ENCODE measurements at regions not wholly inside any gene's neighbourhood (a gene's known extent, or its start where the extent isn't known, plus 50 kb on each side); places are given as distances from the start of the nearest gene placed in this dataset.

DNA sequence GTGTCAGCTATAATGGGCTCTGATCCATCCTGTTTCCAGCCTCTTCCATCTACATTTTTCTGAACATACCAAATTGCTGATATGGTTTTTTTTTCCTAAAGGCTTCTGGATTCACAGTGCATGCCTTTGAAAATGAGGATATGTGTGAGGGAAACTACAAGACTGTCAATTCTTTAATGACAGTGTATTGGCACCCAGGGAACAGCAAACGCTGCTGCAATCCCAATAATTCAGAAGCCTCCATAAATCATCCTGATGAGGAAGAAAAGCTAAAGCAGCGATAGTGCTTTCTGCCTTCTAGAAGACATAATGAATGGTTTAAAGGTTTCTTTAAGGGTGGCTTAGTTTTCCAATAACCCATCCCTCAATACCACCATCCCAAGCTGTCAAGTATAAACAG lies 304.5 kb upstream of the PKDCC start:
- Histone ChIP-seq H3K27ac (ENCODE audit: low read depth in 1 of 2, low read length in 2 of 2) (no peak overlapping the region), H3K27me3 (ENCODE audit: control insufficient read depth in 4 of 4, insufficient read depth in 4 of 4, low read length in 3 of 4) (no peaks in the 10 kb centered on the region), H3K36me3 (ENCODE audit: control insufficient read depth in 4 of 4, insufficient read depth in 3 of 4, low read depth in 1 of 4, low read length in 3 of 4) (no peaks in the 10 kb centered on the region), H3K4me3 (ENCODE audit: low read depth in 1 of 3, low read length in 3 of 3) (no peak overlapping the region), H3K4me1 (ENCODE audit: control insufficient read depth in 4 of 4, insufficient read depth in 4 of 4, low read length in 3 of 4) (peaks cover 0 to 7% (median 0%) of the 10 kb centered on the region in 4 donors), H3K9ac (ENCODE audit: low read depth in 1 of 2, low read length in 2 of 2) (no peak overlapping the region), H3K9me3 (ENCODE audit: control insufficient read depth in 4 of 4, low read length in 3 of 4) (no peaks in the 10 kb centered on the region)
- WGBS: 81% methylated on average over 2 of the region's 2 CpGs
- TF ChIP-seq YY1 (IDR thresholded peaks at IDR 0.05) (no peak), EGR1 (IDR thresholded peaks at IDR 0.05; ENCODE audit: low read depth in 2 of 2) (no peak), FOXA1 (IDR thresholded peaks at IDR 0.05) (no peak), NR2F2 (IDR thresholded peaks at IDR 0.05) (no peak), GABPA (IDR thresholded peaks at IDR 0.05 in 1 of 2, conservative IDR thresholded peaks at IDR 0.05 in 1 of 2) (no peak), JUND (IDR thresholded peaks at IDR 0.05) (no peak), HNF4A (conservative IDR thresholded peaks at IDR 0.05) (no peak), TAF1 (conservative IDR thresholded peaks at IDR 0.05) (no peak), FOXA2 (IDR thresholded peaks at IDR 0.05) (no peak), RXRA (IDR thresholded peaks at IDR 0.05) (no peak), SP1 (IDR thresholded peaks at IDR 0.05) (no peak), HNF4G (IDR thresholded peaks at IDR 0.05) (no peak)
- TF ChIP-seq, protein P1, sequence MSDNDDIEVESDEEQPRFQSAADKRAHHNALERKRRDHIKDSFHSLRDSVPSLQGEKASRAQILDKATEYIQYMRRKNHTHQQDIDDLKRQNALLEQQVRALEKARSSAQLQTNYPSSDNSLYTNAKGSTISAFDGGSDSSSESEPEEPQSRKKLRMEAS (IDR thresholded peaks at IDR 0.05): no peak
- TF ChIP-seq, protein P2, sequence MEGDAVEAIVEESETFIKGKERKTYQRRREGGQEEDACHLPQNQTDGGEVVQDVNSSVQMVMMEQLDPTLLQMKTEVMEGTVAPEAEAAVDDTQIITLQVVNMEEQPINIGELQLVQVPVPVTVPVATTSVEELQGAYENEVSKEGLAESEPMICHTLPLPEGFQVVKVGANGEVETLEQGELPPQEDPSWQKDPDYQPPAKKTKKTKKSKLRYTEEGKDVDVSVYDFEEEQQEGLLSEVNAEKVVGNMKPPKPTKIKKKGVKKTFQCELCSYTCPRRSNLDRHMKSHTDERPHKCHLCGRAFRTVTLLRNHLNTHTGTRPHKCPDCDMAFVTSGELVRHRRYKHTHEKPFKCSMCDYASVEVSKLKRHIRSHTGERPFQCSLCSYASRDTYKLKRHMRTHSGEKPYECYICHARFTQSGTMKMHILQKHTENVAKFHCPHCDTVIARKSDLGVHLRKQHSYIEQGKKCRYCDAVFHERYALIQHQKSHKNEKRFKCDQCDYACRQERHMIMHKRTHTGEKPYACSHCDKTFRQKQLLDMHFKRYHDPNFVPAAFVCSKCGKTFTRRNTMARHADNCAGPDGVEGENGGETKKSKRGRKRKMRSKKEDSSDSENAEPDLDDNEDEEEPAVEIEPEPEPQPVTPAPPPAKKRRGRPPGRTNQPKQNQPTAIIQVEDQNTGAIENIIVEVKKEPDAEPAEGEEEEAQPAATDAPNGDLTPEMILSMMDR (IDR thresholded peaks at IDR 0.05; ENCODE audit: low read depth, low read length, missing input control): no peak
- TF ChIP-seq, protein P3, sequence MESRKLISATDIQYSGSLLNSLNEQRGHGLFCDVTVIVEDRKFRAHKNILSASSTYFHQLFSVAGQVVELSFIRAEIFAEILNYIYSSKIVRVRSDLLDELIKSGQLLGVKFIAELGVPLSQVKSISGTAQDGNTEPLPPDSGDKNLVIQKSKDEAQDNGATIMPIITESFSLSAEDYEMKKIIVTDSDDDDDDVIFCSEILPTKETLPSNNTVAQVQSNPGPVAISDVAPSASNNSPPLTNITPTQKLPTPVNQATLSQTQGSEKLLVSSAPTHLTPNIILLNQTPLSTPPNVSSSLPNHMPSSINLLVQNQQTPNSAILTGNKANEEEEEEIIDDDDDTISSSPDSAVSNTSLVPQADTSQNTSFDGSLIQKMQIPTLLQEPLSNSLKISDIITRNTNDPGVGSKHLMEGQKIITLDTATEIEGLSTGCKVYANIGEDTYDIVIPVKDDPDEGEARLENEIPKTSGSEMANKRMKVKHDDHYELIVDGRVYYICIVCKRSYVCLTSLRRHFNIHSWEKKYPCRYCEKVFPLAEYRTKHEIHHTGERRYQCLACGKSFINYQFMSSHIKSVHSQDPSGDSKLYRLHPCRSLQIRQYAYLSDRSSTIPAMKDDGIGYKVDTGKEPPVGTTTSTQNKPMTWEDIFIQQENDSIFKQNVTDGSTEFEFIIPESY (IDR thresholded peaks at IDR 0.05): no peak
- TF ChIP-seq, protein P4, sequence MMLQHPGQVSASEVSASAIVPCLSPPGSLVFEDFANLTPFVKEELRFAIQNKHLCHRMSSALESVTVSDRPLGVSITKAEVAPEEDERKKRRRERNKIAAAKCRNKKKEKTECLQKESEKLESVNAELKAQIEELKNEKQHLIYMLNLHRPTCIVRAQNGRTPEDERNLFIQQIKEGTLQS (IDR thresholded peaks at IDR 0.05): no peak
- TF ChIP-seq, protein P5, sequence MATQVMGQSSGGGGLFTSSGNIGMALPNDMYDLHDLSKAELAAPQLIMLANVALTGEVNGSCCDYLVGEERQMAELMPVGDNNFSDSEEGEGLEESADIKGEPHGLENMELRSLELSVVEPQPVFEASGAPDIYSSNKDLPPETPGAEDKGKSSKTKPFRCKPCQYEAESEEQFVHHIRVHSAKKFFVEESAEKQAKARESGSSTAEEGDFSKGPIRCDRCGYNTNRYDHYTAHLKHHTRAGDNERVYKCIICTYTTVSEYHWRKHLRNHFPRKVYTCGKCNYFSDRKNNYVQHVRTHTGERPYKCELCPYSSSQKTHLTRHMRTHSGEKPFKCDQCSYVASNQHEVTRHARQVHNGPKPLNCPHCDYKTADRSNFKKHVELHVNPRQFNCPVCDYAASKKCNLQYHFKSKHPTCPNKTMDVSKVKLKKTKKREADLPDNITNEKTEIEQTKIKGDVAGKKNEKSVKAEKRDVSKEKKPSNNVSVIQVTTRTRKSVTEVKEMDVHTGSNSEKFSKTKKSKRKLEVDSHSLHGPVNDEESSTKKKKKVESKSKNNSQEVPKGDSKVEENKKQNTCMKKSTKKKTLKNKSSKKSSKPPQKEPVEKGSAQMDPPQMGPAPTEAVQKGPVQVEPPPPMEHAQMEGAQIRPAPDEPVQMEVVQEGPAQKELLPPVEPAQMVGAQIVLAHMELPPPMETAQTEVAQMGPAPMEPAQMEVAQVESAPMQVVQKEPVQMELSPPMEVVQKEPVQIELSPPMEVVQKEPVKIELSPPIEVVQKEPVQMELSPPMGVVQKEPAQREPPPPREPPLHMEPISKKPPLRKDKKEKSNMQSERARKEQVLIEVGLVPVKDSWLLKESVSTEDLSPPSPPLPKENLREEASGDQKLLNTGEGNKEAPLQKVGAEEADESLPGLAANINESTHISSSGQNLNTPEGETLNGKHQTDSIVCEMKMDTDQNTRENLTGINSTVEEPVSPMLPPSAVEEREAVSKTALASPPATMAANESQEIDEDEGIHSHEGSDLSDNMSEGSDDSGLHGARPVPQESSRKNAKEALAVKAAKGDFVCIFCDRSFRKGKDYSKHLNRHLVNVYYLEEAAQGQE (IDR thresholded peaks at IDR 0.05): no peak
- DNase-seq (ENCODE audit: low spot score): no peak

DNA sequence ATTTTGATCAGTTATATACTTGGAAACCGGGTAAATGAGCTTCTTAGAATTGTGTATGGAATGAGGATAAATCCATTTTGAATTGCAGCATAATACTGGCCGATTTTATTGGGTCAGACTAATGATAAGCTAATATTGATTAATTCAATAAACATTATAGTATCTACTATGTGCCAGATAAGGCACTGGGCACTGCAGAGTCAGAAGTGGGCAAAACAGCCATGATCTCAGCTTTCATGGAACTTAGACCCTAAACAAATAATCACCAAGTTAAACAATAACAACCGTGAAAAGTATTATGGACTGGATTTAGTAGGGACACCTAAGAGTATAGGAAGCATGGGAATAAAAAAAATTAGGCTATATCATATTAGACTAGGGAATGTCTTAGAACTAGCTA lies 297.0 kb upstream of the PKDCC start:
- Histone ChIP-seq H3K9me3 (ENCODE audit: control insufficient read depth in 4 of 4, low read length in 3 of 4) (no peaks in the 10 kb centered on the region), H3K4me1 (ENCODE audit: control insufficient read depth in 4 of 4, insufficient read depth in 4 of 4, low read length in 3 of 4) (peaks cover 0 to 8% (median 1%) of the 10 kb centered on the region in 4 donors), H3K27me3 (ENCODE audit: control insufficient read depth in 4 of 4, insufficient read depth in 4 of 4, low read length in 3 of 4) (no peaks in the 10 kb centered on the region), H3K27ac (ENCODE audit: low read depth in 1 of 2, low read length in 2 of 2) (no peak overlapping the region), H3K36me3 (ENCODE audit: control insufficient read depth in 4 of 4, insufficient read depth in 3 of 4, low read depth in 1 of 4, low read length in 3 of 4) (no peaks in the 10 kb centered on the region), H3K9ac (ENCODE audit: low read depth in 1 of 2, low read length in 2 of 2) (peak overlapping the region in 1 of 2 donors; percentile 45), H3K4me3 (ENCODE audit: low read depth in 1 of 3, low read length in 3 of 3) (peak overlapping the region in 1 of 3 donors; percentile 2)
- DNase-seq (ENCODE audit: low spot score): no peak
- WGBS: 27% methylated on average over 3 of the region's 3 CpGs
- TF ChIP-seq FOXA1 (IDR thresholded peaks at IDR 0.05): peak; percentile 9
- TF ChIP-seq HNF4G (IDR thresholded peaks at IDR 0.05): no peak
- no peak for TF ChIP-seq TAF1 (conservative IDR thresholded peaks at IDR 0.05)
- peak; percentile 23 for TF ChIP-seq FOXA2 (IDR thresholded peaks at IDR 0.05)
- peak; percentile 58 to 71 for TF ChIP-seq JUND (IDR thresholded peaks at IDR 0.05)
- peak; percentile 71 to 75 for TF ChIP-seq HNF4A (conservative IDR thresholded peaks at IDR 0.05)
- TF ChIP-seq, protein P3 (IDR thresholded peaks at IDR 0.05): peak; percentile 45
- peak; percentile 30 to 42 for TF ChIP-seq RAD21 (IDR thresholded peaks at IDR 0.05)
- TF ChIP-seq YY1 (IDR thresholded peaks at IDR 0.05): peak; percentile 78
- TF ChIP-seq, protein P1 (IDR thresholded peaks at IDR 0.05): no peak
- TF ChIP-seq SP1 (IDR thresholded peaks at IDR 0.05): peak; percentile 79
- TF ChIP-seq GABPA (IDR thresholded peaks at IDR 0.05 in 1 of 2, conservative IDR thresholded peaks at IDR 0.05 in 1 of 2): no peak
- no peak for TF ChIP-seq NR2F2 (IDR thresholded peaks at IDR 0.05)
- TF ChIP-seq RXRA (IDR thresholded peaks at IDR 0.05): peak; percentile 28 to 56
- no peak for TF ChIP-seq EGR1 (IDR thresholded peaks at IDR 0.05; ENCODE audit: low read depth in 2 of 2)
- TF ChIP-seq, protein P2 (IDR thresholded peaks at IDR 0.05; ENCODE audit: low read depth, low read length, missing input control): no peak
